Fibroblast of skin of left quadriceps (primary cell): ENCODE measurements at regions not wholly inside any gene's neighbourhood (a gene's known extent, or its start where the extent isn't known, plus 50 kb on each side); places are given as distances from the start of the nearest gene placed in this dataset.

ENCODE experiments used
- DNase-seq, 2 experiments: peaks; one replicate each; pipeline ENCODE4 v3.0.0-alpha.2; 2013; ENCODE audit warnings: low read depth in 2 of 2

GRCh38 chr1:87718241-87718950 is 389.7 kb downstream of the LMO4 start:
- DNase-seq: no peak

- DNase-seq: no peak
Observed at GRCh38 chr1:87719658-87720057, 391.0 kb downstream of the LMO4 start.

GRCh38 chr1:87720561-87720960 is 391.9 kb downstream of the LMO4 start:
- no peak for DNase-seq

GRCh38 chr1:87723193-87723592 is 394.5 kb downstream of the LMO4 start:
- DNase-seq: no peak

GRCh38 chr1:87728169-87728568 is 399.5 kb downstream of the LMO4 start:
- no peak for DNase-seq

DNA sequence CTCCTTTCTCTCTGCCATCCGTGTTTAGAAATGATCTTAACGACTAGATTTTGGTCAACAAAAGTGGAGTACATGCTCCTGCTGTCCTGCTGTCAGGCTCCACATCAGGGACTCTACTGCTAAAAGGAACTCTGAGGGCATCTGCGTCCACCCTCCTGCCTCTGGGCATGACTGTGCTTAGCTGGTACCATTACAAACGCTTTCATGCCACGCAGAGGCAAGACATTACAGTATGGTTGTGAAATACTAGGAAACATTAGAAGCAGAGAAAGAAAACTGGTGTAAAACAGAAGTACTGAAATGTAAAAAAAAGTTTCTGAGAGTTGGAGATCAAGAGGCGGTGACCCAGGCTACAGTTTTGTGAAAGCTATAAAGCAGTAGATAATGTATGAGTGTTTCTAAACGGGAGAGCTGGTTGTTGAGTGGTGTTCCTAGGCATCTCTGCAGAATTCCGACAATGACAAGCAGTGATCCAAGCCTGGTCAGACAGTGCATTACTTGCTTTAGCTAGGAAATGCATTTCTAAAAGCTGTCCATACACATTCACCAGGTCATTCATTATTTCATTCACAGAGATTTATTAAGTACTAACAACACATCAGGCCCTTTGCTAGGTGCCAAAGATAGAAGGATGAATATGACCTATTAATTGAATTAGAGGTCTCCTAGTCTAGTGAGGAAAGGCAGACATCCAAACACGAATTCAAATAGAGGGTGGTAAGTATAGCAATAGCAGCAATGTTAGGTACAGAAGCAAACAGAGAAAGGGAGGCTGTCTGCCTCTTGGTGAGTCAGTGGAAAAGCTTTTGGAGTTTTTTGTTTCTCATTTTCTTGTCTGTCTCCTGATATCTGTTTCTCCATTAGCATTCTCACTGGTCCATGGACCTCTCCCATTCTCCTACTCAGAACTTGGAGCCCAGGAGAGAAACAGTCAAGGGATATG is 401.9 kb downstream of the LMO4 start:
- no peak for DNase-seq

- DNase-seq: no peak
Observed at GRCh38 chr1:87733386-87733785, 404.7 kb downstream of the LMO4 start.

DNA sequence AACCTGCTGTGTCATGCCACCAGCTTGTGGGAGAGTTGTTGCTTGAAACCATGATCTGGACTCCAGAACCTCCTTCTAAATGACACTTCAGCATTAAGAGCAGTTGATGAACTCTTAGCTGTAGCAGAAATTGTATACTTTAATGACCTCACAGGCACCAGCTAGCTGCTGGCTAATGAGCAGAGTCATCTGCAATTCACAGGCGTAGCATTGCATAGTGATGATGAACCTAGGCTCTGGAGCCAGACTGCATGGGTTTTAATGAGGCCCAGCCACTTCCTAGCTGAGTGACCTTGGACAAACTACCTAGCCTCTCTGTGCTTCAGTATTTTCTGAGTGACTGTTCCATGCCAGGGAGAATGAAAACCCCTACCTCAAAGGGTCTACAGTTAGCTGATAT is 407.1 kb downstream of the LMO4 start:
- no peak for DNase-seq

DNA sequence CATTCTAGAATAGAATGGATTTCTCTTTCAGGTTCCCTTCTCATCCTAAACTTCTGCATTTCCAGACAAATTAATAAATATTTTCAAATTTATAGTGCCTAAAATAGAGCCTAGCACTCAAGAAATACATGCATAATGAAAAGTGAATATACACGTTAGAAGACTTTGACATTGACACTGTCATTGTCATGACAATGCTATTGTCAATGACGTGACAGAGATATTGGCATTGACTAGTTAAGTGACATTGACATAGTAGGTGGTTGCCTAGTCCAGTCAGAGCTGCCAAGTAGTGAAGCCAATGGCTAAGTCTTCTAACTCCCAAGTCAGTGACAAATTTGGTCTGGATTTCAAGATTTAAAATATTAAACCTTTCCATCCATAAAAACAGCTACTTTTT is 410.5 kb downstream of the LMO4 start:
- DNase-seq: no peak

DNA sequence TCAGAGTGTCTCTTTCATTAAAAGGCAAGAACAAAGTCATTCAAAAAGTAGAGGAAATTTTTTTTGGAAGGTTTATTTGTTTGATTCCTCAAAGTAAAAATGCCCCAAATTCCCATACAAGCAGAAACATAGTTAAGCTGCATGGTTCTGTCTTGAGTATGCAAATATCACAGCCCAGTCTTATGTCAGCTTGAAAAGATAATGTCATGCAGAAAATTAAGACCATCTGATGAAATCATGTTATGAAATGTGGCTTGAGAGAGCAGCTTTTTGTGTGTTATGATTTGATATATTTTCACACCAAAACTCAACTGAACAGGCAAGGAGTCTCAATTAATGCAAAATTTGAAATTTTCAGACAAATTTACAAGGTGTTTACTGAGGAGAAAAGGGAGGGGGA is 411.0 kb downstream of the LMO4 start:
- DNase-seq: no peak

GRCh38 chr1:87743256-87743655 is 414.6 kb downstream of the LMO4 start:
- DNase-seq: no peak

DNA sequence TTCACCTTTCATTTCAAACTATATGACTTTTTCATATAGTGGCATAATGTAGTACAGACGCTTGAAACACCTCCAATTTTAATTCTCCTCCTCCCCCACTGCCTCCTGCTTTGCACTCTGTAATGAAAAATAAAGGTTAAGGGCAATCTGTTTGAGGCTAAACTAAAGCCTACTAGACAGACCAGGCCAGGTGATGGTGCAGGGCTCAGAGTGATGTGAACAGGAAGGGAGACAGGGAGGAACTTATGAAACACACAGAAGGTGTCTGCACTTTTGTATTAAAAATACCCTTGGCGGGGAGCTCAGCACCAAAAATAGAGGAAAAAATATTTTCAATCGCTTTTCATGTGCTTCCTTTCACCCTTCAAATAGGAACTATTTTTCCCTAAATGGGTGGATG is 415.4 kb downstream of the LMO4 start:
- DNase-seq: no peak

DNA sequence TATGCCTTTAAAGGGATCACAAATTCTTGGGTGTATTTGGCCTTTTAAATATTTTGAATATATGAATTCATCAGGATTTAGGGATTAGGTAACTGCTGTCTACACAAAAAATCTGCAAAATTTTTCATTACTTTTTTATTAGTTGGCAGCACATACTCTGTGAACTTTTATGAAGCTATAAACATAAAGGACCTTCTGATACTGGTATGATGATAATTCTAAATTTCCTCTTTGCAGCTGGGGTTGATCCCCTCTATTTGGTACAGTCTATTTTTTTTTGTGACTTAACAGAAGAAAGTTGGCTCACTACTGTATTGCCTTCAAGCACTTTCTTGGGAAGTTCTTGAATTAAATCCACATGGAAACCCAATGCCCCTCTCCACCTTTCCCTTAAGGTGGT is 416.1 kb downstream of the LMO4 start:
- no peak for DNase-seq

DNA sequence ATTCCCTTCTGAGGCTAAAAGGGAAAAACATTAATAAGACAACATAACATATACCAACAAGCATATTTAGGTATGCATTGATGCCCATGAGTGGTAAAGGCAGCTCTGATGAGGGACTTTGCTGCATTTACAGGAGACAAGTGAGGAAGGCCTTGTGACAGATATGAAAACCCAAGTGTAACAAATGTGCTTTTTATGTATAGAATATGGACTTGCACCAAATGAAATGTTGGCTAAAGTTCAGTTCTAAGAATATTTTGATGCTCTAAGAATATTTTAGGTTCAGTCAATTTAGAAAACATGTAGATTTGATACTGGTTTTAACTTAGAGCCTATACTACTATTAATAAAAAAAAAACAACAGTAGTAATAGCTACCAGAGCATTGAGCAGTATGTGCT is 424.7 kb downstream of the LMO4 start:
- no peak for DNase-seq

GRCh38 chr1:87754139-87754538 is 425.5 kb downstream of the LMO4 start:
- DNase-seq: no peak

DNA sequence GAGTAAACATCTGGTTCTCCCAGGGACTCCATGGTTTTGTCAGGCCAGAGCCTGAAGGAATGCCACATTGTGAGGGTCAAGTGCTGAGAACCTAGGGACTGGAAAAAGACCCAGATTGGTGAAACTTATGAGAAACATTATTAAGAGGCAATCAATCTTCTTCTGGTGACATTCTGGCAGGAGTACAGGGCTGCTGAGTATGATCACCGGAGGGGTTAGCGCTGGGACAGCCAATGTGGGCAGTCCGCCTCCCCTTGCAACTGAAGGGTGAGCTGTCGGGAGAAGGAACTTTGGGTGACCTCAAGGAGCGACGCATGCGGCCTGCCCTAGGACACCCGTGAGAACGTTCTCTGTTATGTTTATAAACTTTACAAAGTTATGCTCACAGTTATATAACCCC is 429.0 kb downstream of the LMO4 start:
- DNase-seq: no peak

DNA sequence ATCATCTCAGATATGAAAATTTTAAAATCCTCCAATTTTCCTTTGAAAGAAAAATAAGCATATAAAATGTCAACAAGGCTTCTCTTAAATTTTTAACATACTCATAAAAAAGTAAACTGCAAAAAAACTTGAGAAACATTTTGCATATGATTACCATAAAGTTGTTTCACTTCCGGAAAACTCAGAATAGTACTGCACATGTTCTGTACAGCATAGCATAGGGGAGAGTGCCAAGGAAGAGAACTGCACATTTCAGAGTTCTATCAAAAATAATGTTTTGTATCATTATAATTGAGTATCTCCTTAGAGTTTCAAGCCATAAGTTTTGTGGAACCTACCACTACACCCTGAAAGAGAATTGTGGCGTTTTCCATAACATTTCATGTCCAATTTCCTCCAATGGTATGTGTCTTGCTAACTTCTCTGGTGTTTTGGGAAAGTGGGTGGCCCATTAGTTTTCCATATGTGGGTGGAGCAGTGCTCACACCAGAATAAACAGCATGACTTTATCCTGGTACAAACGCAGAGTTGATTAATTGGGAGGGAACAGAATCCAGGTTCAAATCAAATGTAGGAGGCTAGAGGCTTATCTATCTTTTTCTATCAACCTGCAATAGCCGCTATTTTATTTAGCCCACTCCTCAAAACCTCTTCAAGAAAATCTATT is 430.9 kb downstream of the LMO4 start:
- DNase-seq: no peak

- DNase-seq: peak; percentile 85 to 88
Observed at GRCh38 chr1:87760155-87760554, 431.5 kb downstream of the LMO4 start.

DNA sequence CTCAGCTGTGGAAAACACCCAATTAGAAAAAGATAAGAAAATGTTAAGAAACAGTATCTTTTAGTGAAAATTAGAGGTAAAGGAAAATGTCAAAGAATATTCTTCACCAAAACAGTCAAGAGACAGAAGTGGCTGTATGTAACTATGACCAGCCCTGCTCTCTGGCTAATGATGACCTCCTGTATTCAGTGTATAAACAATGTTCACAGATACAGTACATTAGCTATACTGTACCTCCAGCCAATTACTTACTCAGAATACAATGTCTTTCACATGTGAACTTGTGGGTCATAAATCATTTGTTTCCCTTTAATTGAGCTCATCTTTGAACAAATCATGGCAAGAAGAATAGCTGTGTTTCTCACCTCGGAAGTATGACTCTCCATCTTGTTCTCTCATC is 432.0 kb downstream of the LMO4 start:
- DNase-seq: no peak

DNA sequence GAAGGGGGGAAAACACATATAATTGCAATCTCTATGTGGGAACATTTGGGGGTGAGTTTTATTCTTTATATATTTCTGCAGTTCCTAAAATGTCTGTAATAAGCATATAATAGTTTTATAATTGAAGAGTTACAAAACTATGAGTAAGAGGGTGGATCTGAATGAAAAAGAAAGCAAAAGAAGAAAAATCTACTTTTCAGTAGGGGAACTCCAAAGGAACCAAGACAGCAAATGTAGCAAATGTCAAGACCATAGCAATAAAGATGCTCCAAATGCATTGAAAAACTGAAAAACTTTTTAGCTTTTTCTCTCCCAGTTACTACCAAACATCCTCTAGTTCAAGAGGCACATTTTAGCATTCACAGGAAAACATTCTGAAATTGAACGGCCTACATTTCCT is 434.8 kb downstream of the LMO4 start:
- DNase-seq: no peak

DNA sequence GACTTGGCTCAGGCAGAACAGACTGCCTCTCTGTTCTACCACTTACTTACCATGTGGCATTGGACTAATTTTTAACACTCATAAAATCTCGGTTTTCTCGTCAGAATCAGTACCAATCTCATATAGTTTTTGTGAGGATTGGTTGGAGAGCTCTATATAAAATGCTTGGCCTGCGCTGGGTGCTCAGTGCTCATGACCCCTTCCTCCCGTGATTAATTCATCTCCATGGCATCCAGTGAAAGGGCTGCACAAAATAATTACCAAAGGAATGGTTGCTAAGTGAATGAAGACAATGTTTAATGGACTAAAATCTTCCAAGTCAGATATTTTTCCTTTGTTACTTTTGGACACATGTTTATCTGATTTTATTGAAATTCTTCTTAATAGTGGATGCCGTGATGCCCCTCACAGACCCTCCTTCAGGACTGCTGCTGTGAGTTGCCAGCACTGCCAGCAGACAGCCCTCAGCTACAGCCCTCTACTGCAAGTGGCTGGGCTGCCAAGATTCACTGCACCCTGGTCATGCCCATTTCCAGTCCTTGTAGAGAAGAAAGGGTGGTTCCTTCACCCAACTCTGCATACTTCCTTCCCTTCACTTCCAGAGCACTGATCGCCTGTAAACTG is 436.5 kb downstream of the LMO4 start:
- DNase-seq: no peak

- DNase-seq: peak; percentile 89 to 91
Observed at GRCh38 chr1:87765681-87766070, 437.0 kb downstream of the LMO4 start.
